H7 (cell line): ENCODE measurements at regions not wholly inside any gene's neighbourhood (a gene's known extent, or its start where the extent isn't known, plus 50 kb on each side); places are given as distances from the start of the nearest gene placed in this dataset.

Experiments
- DNase-seq: peaks from one replicate; pipeline ENCODE4 v3.0.0; 2012
- H3K27me3 ChIP-seq: 2 replicates; pipeline ENCODE4 v1.6.0; 2011; ENCODE audit warnings: mild to moderate bottlenecking, low read length; ENCODE audit not compliant: control insufficient read depth, insufficient read depth
- H3K36me3 ChIP-seq: replicated peaks from 2 replicates; pipeline ENCODE4 v1.5.1; 2011; ENCODE audit warnings: low read length; ENCODE audit not compliant: control insufficient read depth, insufficient read depth
- H3K4me3 ChIP-seq: 2 replicates; pipeline ENCODE4 v1.5.1; 2011; ENCODE audit warnings: low read depth, mild to moderate bottlenecking, control low read depth, low read length, moderate library complexity; ENCODE audit not compliant: insufficient read depth

DNA sequence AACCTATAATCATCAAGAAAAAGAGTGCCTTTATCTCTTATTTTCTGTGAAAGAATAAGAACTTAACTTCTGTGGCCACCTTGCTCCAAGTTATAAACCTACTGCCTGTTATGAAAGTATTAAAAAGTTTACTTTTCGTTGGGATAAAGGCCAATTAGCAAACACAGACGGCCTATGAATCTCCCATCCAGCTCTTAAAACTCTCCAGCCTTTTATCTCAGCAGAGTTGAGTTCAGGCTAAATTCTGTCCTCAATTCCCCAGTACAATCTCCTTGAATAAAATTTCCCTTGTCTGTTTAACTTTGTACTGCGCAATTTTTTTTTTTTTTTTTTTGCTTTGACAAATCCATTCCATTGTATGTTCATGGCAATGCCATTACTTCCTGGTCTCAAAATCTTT lies 1058.4 kb downstream of the SLITRK5 start:
- no peaks in the 10 kb centered on the region for H3K27me3 ChIP-seq
- no peaks in the 10 kb centered on the region for H3K36me3 ChIP-seq
- H3K4me3 ChIP-seq, result no peak overlapping the region
- no peak for DNase-seq

DNA sequence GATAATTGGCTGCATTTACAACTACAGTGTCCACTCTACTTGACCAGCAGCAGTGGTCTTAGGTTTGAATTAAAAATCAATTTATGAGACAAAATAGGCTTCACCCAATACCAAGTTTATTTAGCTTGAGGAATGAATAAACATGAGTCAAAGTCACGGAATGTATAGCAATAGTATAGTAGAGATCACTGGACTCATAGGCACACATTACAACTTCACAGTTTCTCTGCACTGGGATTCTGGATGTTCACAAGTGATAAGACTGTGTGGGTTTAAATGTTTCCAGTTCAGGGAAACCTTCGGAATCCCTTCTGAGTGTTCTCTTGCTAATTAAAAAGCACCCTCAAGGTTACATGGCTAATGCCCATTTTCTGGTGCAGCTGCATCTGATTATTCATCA lies 1064.9 kb downstream of the SLITRK5 start:
- DNase-seq, result no peak
- no peaks in the 10 kb centered on the region for H3K36me3 ChIP-seq
- no peak overlapping the region for H3K4me3 ChIP-seq
- H3K27me3 ChIP-seq, result no peaks in the 10 kb centered on the region

DNA sequence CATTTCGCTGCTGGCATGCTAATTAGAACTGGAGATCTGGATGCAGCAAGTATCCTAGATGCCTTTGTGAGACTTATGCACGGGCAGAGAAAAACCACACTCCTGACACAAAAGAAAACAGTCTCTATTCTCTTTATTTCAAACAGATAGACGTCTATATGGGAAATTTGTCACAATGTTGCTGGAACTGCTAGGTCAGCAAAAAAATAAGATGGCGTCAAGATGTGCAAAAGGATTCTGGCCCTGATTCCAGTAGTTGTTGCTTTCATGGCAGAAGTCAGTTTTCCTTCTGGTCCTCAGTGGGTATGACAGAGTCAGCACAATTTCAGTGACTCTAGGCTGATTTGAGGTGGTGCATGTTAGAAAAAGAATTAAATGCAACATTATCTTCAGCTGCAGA lies 1068.0 kb downstream of the SLITRK5 start:
- DNase-seq, result no peak
- Histone ChIP-seq H3K36me3 (no peaks in the 10 kb centered on the region), H3K27me3 (no peaks in the 10 kb centered on the region), H3K4me3 (no peak overlapping the region)

DNA sequence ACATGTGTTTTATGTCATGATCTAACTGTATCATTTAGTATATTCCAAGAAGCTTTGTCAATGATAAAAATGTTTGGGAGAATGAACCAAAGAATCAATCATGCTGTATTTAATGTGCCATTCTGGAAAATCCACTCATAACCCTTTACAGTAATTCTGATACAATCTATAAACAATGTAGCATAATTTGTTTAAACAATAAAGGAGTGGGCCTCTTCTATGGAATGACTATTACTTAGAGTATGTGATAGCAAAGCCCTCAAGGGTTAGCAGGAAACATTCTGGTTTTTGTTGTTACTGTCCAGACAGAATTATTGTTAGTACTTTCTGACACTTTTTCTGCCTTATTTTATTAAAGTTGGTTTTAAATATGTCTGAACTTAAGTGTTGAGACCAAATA lies 1073.1 kb downstream of the SLITRK5 start:
- Histone ChIP-seq H3K4me3 (no peak overlapping the region), H3K36me3 (no peaks in the 10 kb centered on the region), H3K27me3 (no peaks in the 10 kb centered on the region)
- DNase-seq, result no peak

DNA sequence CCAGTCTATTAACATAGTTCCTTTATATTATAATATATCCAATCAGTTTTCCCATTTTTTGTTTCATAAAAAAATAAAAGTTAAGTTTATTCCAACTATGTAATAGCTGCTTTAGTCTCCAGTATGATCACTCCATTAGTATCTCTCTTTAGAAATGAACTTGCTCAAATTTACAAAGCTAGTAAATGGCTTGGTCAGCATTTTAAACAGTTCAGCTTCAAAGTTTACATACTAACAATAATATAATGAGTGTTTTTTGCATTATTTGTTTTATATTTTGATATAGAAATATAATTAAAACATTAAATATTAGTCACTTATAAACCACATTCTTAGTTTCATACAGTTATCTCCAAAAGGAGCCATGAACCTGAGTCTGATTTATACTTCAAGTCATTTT lies 1073.8 kb downstream of the SLITRK5 start:
- Histone ChIP-seq H3K4me3 (no peak overlapping the region), H3K36me3 (no peaks in the 10 kb centered on the region), H3K27me3 (no peaks in the 10 kb centered on the region)
- DNase-seq, result no peak

DNA sequence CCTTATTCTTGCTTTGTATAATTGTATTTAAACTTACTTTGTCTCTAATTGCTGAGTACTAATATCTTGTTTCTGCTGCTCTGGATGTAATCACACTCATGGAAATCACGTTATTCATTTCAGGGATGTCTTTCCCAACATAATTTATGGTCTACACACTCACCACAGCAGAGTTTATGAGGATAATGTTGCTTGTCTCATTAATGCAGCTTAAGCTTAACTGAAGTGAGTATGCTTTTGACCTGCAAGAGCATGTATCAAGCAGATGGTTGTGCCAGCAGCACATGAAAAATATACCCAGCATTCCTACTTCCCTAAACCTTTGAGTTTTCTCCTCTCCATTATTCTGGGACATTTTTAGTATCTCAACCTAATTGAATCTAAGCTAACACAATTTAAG lies 1080.9 kb downstream of the SLITRK5 start:
- no peak for DNase-seq
- H3K36me3 ChIP-seq, result no peaks in the 10 kb centered on the region
- no peaks in the 10 kb centered on the region for H3K27me3 ChIP-seq
- no peak overlapping the region for H3K4me3 ChIP-seq

DNA sequence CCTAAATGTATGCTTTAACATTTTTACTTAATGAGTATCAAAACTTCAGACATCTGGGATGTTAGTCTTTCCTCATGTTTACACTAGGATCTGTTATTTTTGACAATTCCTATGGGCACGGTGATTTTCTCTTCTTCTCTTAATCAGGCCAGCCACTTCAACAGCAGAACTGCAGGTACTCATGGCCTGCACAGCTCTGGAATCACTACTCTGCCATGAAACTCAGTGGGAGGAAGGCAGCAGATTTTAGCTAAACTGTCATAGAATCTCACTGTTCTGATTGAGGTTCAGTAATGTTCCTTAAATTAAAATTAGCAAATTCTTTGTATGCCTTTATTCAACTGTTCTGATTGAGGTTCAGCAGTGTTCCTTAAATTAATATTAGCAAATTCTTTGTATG lies 1083.0 kb downstream of the SLITRK5 start:
- no peak for DNase-seq

DNA sequence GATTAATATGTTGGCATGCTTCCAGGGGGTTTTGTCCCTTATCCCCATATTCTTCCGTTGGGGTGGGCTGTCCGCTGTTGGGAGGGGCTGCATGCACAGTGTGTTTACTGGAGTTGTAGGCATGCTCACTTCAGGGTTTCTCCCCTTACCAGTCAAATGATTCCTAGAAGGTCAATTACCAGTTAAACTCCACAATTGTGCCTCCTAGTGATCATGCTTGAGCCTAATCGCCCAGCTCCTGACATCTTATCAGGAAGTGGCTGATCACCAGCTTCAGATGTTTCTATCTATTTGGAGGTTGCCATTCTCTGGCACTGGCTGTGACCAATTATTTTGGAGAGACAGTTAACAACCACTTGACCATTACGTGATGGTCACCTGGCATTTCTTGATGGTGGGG lies 1090.0 kb downstream of the SLITRK5 start:
- Histone ChIP-seq H3K36me3 (no peaks in the 10 kb centered on the region), H3K4me3 (no peak overlapping the region), H3K27me3 (peaks cover 10% of the 10 kb centered on the region; the same call in 1 of the 2 replicates)
- no peak for DNase-seq

More for the DNA sequence above, 1083.0 kb downstream of the SLITRK5 start:
- Histone ChIP-seq H3K36me3 (no peaks in the 10 kb centered on the region), H3K27me3 (no peaks in the 10 kb centered on the region), H3K4me3 (no peak overlapping the region)

DNA sequence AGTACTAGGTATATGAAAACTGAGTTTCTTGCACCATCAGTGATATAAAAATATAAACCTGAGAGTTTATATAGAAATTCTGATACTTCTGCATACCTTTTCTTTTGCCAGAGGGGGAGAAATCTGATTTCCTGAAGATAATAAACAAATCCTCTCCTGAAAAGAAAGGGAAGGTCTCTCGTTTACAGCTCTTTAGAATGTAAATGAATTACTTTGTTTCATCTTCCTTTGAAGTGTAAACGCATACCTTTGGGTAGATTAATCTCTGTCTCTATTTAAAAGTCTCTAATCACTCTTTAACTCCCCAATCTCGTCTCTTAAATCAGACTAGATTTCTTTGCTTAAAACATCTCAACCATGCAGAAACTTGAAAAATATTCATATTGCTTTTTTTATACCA lies 1092.9 kb downstream of the SLITRK5 start:
- Histone ChIP-seq H3K27me3 (peaks cover 10% of the 10 kb centered on the region; the same call in 1 of the 2 replicates), H3K36me3 (no peaks in the 10 kb centered on the region), H3K4me3 (no peak overlapping the region)
- DNase-seq, result peak; percentile 4

DNA sequence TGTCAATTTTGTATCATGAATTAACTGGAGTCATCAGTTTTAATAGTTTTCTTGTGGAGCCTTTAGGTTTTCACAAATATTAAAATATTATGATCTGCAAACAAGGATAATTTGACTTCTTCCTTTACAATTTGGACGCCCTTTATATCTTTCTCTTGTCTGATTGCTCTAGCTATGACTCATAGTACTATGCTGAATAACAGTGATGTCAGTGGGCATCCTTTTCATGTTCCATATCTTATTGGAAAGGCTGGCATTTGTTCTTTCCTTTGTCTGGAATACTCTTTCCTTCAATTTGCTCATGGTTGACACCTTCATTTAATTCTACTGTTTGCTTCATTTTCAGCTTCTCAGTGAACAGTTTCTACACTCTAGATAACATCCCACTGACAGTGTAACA lies 1129.3 kb downstream of the SLITRK5 start:
- DNase-seq, result no peak
- H3K36me3 ChIP-seq, result no peaks in the 10 kb centered on the region
- H3K27me3 ChIP-seq, result no peaks in the 10 kb centered on the region
- H3K4me3 ChIP-seq, result no peak overlapping the region

DNA sequence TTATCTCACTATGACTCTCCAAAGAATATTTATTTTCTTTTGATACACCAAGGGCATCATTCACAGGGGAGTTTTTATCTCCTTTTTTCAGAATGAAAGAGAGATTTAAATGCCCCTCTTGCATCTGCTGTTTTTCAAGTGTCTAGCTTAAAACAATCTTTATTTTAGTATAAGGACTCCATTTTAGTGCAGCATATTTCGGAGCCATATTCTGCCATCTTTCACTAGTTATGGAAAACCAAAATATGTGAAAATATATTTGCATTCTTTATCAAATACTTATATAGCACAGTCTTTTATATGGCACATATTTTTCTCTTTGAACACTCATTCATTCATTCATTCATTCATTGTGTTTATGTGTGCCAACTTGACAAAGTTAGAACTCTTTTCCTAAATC lies 1130.2 kb downstream of the SLITRK5 start:
- Histone ChIP-seq H3K27me3 (no peaks in the 10 kb centered on the region), H3K36me3 (no peaks in the 10 kb centered on the region), H3K4me3 (no peak overlapping the region)
- DNase-seq, result no peak

DNA sequence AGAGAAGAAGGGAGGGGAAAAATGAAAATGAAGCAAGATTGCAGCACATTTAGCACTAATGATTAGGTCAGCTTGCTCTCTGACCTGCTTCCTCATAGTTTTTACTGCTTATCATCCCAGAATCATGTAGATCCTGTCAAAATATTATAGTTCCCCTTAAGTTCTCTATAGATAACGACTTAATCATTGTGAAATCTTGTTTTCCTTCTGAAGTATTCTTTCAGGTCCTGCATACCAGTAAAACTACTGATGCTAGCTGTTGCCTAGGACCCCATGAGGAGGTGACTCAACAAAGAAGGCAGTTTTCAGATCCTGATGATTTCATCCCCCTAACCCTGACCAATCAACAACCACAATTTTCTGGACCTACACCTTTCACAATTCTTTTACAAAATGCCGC lies 1131.7 kb downstream of the SLITRK5 start:
- no peak for DNase-seq
- no peaks in the 10 kb centered on the region for H3K36me3 ChIP-seq
- H3K4me3 ChIP-seq, result no peak overlapping the region
- H3K27me3 ChIP-seq, result no peaks in the 10 kb centered on the region

DNA sequence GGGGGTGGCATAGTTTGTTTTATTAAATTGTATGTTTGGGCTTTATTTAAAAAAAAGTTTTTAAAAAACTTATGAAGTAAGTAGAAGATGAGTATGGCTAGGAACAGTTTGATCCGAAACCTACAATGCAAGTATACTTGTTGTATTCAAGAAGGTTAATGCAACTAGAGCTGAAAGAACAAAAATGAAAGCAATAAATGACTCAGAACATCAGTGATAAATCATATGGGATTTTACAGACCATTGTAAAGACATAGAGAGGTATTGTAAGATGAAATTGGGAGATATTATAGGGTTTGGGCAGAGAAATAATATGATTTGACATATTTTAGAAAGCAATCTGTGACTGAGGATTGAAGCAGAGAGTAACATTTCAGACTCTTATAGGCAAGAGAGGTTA lies 1135.3 kb downstream of the SLITRK5 start:
- no peak for DNase-seq
- Histone ChIP-seq H3K4me3 (no peak overlapping the region), H3K27me3 (no peaks in the 10 kb centered on the region), H3K36me3 (no peaks in the 10 kb centered on the region)

DNA sequence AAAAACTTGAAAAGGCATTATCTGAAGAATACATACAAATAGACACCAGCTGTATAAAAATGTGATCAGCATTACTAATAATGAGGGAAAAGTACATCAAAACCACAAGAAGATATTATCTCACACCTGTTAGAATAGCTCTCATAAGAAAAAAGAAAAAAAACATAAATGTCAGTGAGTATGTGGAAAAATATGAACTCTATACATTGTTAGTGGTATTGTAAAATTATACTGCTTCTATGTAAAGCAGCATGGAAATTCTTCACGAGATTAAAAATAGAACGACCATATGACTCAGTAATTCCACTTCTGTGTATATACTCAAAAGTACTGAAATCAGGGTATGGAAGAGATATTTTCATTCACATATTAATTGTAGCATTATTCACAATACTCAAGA lies 1146.4 kb downstream of the SLITRK5 start:
- Histone ChIP-seq H3K36me3 (no peaks in the 10 kb centered on the region), H3K27me3 (no peaks in the 10 kb centered on the region), H3K4me3 (no peak overlapping the region)
- DNase-seq, result no peak

DNA sequence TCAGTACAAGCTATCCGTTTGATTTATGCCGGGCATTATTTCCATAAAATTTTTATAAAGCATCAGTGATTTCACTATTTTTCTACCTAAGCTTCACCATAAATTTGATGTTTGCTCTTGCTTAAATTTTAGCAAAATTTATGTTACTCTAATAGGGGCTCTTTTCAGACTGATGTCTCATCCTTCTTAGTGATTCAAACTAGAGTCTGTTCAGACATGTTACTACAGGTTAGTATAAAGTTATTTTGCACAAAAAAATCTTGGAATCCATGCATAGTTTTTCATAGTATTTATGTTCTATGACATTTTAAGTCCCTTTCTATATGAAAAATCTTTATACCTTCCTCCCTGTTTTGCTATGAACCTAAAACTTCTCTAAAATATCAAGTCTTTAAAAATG lies 1151.9 kb downstream of the SLITRK5 start:
- no peak overlapping the region for H3K4me3 ChIP-seq
- no peaks in the 10 kb centered on the region for H3K36me3 ChIP-seq
- no peaks in the 10 kb centered on the region for H3K27me3 ChIP-seq
- DNase-seq, result no peak

DNA sequence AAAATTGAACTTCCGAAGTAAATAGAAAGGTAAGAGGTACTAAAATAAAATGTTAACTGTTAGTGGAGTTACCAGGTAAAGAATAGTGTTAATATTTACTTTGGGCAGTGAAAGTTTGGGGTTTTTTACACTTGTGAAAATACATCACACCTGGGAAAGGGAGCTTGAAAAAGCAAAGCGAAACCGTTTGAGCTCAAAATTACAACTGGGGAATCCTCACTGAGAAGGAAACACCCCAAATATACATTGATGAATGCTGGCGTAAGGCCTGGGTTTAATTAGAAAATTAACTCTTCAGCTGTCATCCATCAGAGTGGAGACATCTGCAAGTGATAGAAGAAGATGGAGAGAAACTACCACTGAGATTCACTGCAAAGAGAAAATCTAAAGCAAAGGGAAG lies 1153.0 kb downstream of the SLITRK5 start:
- Histone ChIP-seq H3K4me3 (no peak overlapping the region), H3K27me3 (no peaks in the 10 kb centered on the region), H3K36me3 (no peaks in the 10 kb centered on the region)
- DNase-seq, result no peak
